Fibroblast of upper back skin (primary cell): ENCODE measurements at regions not wholly inside any gene's neighbourhood (a gene's known extent, or its start where the extent isn't known, plus 50 kb on each side); places are given as distances from the start of the nearest gene placed in this dataset.
A peak's percentile ranks its signal among the peaks of the same experiment; 100 is the strongest.
"Not testable (repeated sequence)": the region's sequence is repeated elsewhere in the genome, so short reads cannot be mapped to it uniquely, and the experiment has no call there.

Experiments
- DNase-seq: peaks from one replicate; pipeline ENCODE4 v3.0.0-alpha.2; 2013

- not testable (repeated sequence) for DNase-seq
These were observed 328.0 kb upstream of the COX7C start for GRCh38 chr5:86289786-86290185.

- not testable (repeated sequence) for DNase-seq
These were observed 324.9 kb upstream of the COX7C start for GRCh38 chr5:86292811-86293210.

DNA sequence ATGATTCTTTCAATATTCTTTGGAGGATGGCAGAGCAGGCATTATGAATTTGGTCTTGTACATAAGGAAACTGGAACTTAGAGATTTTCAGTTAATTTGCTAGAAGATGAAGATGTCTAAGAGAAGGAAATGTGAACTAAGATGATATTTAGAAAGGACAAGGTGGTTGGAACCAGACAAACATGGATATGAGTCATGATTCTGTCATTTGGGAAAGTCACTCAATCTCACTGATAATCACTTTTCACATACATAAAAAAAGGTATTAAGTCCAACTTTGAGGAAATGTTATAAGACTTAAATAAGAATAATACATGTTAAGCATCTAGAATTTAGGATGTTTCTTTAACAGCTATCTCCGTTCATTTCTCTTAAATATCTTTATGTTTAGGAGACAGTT lies 315.1 kb upstream of the COX7C start:
- not testable (repeated sequence) for DNase-seq

DNA sequence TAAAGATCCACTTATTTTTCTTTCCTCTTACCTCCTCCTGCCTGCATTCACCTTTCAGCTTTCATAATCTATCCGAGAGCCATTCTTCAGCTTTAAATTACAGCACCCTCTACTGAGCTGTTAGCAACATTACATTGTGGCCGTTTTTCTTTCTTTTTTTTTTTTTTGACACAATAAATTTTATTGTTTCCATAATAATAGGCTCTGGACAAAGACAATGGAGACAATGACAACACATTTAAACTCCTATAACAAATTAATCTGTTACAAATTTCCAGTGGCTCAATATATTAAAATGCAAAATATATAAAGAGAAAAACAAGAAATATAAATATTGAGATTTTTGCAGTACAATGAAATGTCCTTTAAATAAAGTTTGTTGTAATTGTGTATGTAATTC lies 312.7 kb upstream of the COX7C start:
- DNase-seq: peak; percentile 10

DNA sequence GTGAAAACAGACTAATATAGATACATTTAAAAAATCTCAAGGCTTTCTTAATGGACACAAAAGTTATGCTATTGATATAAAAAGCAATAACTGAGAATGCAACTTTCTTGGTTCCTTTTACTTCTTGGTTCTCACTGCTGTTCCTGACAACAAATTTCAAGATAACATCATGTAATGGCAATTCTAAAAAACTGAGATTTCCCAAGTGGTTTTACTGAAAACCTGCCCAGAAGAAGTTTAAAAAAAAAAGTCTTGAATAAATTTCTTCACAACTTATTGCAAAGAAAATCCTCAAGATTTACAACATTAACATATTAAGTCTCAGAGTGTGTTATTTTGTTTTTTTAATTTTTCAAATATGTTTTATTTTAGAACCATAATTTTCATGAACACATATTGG lies 302.8 kb upstream of the COX7C start:
- DNase-seq: no peak

- peak; percentile 0 for DNase-seq
These were observed 297.5 kb upstream of the COX7C start for GRCh38 chr5:86320266-86320665.

- no peak for DNase-seq
These were observed 288.4 kb upstream of the COX7C start for GRCh38 chr5:86329318-86329717.

DNA sequence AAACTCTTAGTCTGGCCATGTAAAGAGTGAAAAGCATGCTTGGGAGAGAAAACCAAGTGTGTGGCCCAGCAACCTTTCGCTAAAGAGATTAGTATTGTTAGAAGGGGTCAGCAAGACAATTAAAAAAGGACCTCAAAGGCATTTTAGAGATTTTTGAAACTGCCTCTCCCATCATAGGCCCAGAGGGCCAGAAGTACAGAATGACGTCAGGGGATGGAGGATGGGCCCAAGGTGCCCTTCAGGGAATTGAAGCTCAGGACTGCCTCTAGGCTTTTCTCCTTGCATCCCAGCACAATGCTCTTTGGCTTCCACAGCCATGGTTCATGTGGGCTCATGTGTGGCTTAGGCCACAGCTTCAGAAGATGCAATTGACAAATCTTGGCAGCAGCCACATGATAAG lies 287.0 kb upstream of the COX7C start:
- no peak for DNase-seq

- no peak for DNase-seq
These were observed 284.9 kb upstream of the COX7C start for GRCh38 chr5:86332851-86333250.

DNA sequence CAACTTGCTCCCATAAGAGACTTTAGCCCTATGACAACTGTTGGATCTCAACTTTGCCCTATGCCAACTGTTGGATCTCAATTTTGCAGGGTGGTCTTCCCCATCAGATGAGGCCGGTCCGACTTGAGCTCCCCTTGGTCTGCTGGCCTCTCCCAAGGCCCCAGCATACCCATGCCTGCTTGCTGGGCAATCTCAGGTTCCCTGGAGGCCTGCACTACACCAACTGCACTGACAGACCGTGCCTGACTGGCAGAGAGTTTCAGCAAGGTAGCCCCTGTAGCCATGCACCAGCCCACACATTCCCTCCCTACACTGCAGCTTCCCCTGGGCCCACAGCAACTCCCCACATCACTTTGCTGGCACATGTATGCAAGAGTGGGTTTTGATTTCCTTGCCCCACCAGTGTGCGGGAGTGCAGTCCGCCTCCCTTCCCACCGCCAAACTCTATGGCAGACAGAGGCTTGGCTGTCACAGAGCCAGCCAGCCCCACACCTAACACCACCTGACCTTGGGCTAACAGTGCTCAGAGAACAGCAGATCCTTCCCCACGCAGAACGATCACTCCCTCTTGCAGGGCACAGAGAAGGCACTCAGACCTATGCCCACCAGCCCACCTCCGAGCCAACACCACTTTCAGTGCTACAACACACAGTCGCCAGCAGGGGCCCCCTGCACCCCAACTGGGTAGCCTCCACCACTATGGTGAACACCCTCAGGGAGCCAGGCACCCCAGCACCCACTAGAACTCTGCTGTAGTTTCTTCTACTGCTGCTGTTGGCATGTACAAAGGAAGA lies 279.9 kb upstream of the COX7C start:
- no peak for DNase-seq

- no peak for DNase-seq
These were observed 263.1 kb upstream of the COX7C start for GRCh38 chr5:86354664-86355063.

DNA sequence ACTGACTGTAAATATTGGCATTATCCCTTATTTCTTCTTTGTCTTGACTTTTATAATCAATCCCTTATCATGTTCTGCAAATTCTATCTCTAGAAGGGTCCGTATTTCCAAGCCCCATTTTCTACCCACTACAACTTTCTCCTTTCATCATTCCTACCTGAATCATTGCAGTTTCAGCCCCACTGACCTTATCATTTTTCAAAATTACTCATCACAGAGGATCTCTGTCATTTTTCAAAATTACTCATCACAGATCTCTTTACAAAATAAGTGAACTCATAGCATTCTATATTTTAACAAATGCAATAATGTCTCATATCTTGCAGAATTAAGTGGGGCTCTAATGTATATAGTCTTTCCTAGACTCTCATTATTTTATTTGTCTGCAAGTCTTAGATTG lies 256.9 kb upstream of the COX7C start:
- DNase-seq: no peak

GRCh38 chr5:86371061-86371460 lies 246.7 kb upstream of the COX7C start:
- no peak for DNase-seq

DNA sequence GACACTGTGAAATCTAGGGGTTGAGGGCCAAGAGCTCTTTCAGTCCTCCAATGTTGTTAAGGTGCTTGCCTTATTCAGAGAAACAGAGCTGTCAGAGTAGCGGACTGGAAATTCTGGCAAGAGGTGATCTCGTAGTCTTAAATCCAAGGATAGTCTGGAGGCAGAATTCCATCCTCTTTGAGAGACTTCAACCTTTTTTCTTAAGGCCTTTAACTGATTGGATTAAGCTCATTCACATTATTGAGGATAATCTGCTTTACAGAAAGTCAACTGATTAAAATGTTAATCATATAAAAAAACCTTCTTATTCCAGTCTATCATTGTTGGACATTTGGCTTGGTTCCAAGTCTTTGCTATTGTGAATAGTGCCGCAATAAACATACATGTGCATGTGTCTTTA lies 243.1 kb upstream of the COX7C start:
- no peak for DNase-seq

DNA sequence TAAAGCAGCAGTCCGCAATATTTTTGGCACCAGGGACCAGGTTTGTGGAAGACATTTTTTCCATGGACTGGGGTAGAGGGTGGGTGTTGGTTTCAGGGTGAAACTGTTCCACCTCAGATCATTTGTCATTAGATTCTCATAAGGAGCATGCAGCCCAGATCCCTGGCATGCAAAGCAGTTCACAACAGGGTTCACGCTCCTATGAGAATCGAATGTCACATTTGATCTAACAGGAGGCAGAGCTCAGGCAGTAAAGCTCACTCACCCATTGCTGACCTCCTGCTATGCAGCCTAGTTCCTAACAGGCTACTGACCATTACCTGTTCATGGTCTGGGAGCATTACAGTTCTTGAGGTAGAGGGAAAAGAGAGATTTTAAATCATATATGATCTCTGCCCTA lies 241.5 kb upstream of the COX7C start:
- DNase-seq: no peak

DNA sequence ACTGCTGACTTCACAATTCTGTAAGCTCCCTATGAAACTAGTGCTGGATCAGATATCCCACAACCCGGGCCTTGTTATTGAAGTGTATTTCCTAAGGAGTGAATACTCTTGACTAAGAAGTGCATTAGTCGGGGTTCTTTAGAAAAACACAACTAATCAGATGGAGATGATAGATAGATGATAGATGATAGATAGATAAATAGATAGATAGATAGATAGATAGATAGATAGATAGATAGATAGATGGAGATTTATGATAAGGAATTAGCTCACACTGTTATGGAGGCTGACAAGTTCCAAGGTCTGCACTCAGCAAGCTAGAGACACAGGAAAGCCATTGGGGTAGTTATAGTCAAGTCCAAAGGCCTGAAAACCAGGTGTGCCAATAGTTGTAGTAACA lies 214.6 kb upstream of the COX7C start:
- DNase-seq: no peak

GRCh38 chr5:86404256-86404655 lies 213.5 kb upstream of the COX7C start:
- DNase-seq: no peak

DNA sequence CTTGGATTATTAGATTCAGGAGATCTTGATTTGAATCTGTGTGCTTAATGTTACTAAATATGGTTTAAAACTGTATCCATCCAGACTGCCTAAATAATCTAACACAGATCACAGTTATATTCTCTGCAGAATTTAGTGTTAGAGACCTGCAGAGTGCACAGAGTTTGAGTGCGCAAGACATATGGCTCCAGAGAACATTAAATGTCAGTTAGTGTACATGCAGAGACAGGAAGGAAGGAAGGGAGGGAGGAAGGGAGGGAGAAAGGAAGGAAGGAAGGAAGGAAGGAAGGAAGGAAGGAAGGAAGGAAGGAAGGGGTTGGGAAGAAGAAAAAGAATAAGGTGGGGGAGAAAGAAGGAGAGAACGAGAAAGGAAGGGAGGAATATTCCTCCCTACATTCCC lies 210.0 kb upstream of the COX7C start:
- DNase-seq: no peak

DNA sequence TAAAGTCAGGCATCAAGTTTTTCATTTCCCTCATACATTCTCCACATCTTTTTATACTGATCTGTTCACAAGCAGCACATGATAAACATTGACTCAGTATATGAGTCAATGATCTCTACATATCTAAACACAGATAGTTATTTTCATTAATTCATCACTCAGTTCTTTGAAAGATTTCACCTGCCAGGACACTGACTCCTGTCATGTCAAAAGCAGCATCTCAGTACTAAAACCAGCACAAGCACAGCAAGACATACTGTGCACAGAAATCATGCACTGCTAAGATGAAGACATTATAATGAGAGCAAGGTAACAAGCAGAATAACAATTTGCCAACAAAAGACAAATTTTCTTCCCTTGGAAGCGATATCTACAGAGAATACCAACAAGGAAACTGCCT lies 206.1 kb upstream of the COX7C start:
- DNase-seq: no peak

DNA sequence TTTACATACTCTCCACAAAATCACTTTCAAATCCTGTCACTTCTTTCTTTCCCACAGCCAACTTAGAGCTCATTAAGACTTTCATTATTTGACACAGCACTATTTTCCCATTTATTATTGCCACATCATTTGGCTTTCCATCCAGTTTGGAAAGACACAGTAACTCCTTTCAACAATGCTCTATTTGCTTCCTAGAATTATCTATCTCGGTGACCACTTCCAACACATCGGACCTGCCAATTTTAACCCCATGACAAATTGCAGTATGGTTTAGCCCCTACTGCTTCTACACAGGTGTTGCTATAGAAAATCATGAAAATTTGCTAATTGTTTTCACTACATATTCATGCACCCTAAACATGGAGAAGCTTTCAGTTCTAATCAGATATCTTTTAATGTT lies 190.6 kb upstream of the COX7C start:
- no peak for DNase-seq

- DNase-seq: no peak
These were observed 178.1 kb upstream of the COX7C start for GRCh38 chr5:86439593-86440110.

DNA sequence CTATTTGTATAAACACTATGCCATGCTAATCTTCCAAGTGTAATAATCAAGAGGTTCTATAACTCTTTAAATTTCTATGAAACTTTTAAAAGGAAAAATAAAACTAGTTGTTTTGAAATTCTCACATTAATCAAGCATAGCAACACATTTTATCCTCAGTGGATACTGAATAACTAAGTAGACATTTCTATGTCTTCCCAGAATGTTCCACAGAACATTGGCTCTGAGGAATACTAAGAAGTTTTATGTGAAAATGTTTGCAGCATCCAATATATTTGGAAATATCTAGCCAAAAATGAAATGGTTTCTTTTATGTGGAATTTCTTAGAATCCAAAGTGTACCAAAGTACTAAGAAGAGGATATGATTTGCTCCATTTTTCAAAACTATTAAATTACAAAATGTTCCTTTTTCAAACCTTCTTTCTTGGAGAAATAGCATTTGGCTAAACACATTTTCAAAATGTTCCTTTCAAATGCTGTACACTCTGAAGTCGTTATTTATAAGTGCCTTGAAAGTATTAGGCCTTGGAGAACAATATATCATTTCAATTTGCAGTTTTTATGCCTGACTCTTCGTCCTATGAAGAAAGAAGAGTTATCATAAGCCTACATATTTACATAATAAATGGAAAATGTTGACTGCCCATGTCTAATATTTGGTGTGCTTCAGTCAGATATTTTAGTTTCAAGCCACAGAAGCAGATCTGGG lies 175.6 kb upstream of the COX7C start:
- no peak for DNase-seq

GRCh38 chr5:86447362-86447761 lies 170.4 kb upstream of the COX7C start:
- DNase-seq: no peak

DNA sequence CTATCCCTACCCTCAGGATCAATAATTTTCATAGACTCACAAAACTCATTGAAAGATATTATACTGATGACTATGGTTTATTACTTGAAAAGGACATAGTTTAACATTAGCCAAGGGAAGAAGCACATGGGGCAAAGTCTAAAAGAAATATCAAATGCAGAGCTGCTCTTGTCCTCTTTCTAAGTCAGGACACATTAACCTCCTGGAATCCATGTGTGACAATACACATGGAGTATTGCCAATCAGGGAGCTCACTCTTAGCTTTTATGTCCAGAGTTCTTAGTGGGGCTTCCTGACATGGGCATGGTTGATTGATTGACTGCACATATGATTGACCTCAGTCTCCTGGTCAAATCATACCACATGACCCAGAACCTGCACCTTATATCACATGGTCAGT lies 165.5 kb upstream of the COX7C start:
- DNase-seq: no peak
